ENCODE measurements at regions not wholly inside any gene's neighbourhood (a gene's known extent, or its start where the extent isn't known, plus 50 kb on each side); places are given as distances from the start of the nearest gene placed in this dataset.
"Not testable (repeated sequence)": the region's sequence is repeated elsewhere in the genome, so short reads cannot be mapped to it uniquely, and the experiment has no call there.

GRCh38 chr10:4602764-4603491 is 223.1 kb upstream of the AKR1E2 start:
- no peak overlapping the region for H3K4me3 ChIP-seq (ENCODE audit: low read depth, low read length)
- no peak for TF ChIP-seq CTCF (conservative IDR thresholded peaks at IDR 0.05; ENCODE audit: low read depth, low read length)
- no peak for DNase-seq (ENCODE audit: low read depth)

- DNase-seq (ENCODE audit: low read depth) = no peak
- TF ChIP-seq CTCF (conservative IDR thresholded peaks at IDR 0.05; ENCODE audit: low read depth, low read length) = no peak
- H3K4me3 ChIP-seq (ENCODE audit: low read depth, low read length) = no peak overlapping the region
Observed at GRCh38 chr10:4599471-4599870, 226.5 kb upstream of the AKR1E2 start.

GRCh38 chr10:4597898-4598297 is 228.1 kb upstream of the AKR1E2 start:
- not testable (repeated sequence) for DNase-seq (ENCODE audit: low read depth); H3K4me3 ChIP-seq (ENCODE audit: low read depth, low read length)

- DNase-seq (ENCODE audit: low read depth) = no peak
- TF ChIP-seq CTCF (conservative IDR thresholded peaks at IDR 0.05; ENCODE audit: low read depth, low read length) = no peak
- no peak overlapping the region for H3K4me3 ChIP-seq (ENCODE audit: low read depth, low read length)
Observed at GRCh38 chr10:4596951-4597350, 229.1 kb upstream of the AKR1E2 start.

- no peak overlapping the region for H3K4me3 ChIP-seq (ENCODE audit: low read depth, low read length)
- TF ChIP-seq CTCF (conservative IDR thresholded peaks at IDR 0.05; ENCODE audit: low read depth, low read length) = no peak
- DNase-seq (ENCODE audit: low read depth) = no peak
Observed at GRCh38 chr10:4595719-4596319, 230.2 kb upstream of the AKR1E2 start.

GRCh38 chr10:4590807-4591206 is 235.2 kb upstream of the AKR1E2 start:
- no peak for DNase-seq (ENCODE audit: low read depth)
- TF ChIP-seq CTCF (conservative IDR thresholded peaks at IDR 0.05; ENCODE audit: low read depth, low read length) = no peak

GRCh38 chr10:4588824-4589223 is 237.2 kb upstream of the AKR1E2 start:
- DNase-seq (ENCODE audit: low read depth) = peak; percentile 21
- H3K4me3 ChIP-seq (ENCODE audit: low read depth, low read length) = no peak overlapping the region
- TF ChIP-seq CTCF (conservative IDR thresholded peaks at IDR 0.05; ENCODE audit: low read depth, low read length) = no peak

More at GRCh38 chr10:4590807-4591206, 235.2 kb upstream of the AKR1E2 start:
- H3K4me3 ChIP-seq (ENCODE audit: low read depth, low read length) = no peak overlapping the region
